ENCODE measurements at regions not wholly inside any gene's neighbourhood (a gene's known extent, or its start where the extent isn't known, plus 50 kb on each side); places are given as distances from the start of the nearest gene placed in this dataset.

DNA sequence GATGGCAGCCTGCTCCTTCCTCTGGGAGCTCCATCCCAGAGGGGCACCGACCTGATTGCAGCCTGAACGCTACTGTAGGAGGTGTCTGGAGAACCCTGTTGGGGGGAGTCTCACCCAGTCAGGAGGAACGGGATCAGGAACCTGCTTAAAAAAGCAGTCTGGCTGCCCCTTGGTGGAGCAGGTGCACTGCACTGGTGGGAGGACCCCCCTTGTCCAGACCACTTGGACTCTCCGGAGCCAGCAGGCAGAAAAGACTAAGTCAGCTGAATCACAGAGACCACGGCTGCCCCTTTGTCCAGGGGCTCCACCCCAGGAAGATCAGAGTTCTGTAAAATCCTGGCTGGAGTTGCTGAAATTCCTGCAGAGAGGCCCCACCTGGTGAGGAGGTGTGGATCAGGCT is 67.3 kb upstream of the MAGEB18 start:
- no peak for DNase-seq

- no peak for DNase-seq
These were observed 66.5 kb upstream of the MAGEB18 start for GRCh38 chrX:26071618-26072017.

GRCh38 chrX:26083093-26083492 is 55.0 kb upstream of the MAGEB18 start:
- DNase-seq: no peak

Measured in activated CD4-positive, alpha-beta T cell treated with anti-CD3 and anti-CD28 coated beads, Interleukin-2, Interleukin-6, amounts not matched to agents 100 ng/mL and 50 ng/mL, durations not matched to agents 16 hours and 8 hours (primary cell).